KBM-7 (cell line): ENCODE measurements at regions not wholly inside any gene's neighbourhood (a gene's known extent, or its start where the extent isn't known, plus 50 kb on each side); places are given as distances from the start of the nearest gene placed in this dataset.
A peak's percentile ranks its signal among the peaks of the same experiment; 100 is the strongest.
"Not testable (repeated sequence)": the region's sequence is repeated elsewhere in the genome, so short reads cannot be mapped to it uniquely, and the experiment has no call there.

Experiments
- DNase-seq: peaks from one replicate; pipeline ENCODE4 v3.0.0-alpha.2; 2015
- in situ Hi-C: fragments of 300-500 bp; cut with MboI; formaldehyde crosslinking; loops from 2 replicates; pipeline ENCODE4 v1.14.3; 2020; ENCODE audit warnings: low sequenced_read_pairs, low pct_unique_long_range_greater_than_20kb, mixed read lengths

DNA sequence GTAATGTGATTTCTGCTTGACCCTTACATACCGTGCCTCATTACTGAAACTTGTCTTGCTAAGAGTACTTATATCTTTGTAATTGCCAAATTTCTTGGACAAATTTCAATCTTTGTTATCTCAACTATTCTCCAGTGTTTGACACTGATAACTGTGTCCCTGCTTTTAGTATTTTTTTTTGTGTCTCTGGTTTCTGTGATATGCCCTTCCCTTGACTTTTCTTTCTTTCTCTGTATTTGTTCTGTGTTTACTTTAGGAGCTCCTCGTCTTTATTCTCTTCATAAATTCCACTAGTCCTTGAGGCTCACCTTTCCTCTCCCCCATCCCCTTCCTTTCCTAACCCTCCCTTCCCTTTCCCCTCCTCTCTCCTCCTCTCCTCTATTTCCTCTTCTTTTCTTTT, 123.7 kb upstream of the FBXL17 start:
- DNase-seq: no peak
- in situ Hi-C loops: no loop called here

DNA sequence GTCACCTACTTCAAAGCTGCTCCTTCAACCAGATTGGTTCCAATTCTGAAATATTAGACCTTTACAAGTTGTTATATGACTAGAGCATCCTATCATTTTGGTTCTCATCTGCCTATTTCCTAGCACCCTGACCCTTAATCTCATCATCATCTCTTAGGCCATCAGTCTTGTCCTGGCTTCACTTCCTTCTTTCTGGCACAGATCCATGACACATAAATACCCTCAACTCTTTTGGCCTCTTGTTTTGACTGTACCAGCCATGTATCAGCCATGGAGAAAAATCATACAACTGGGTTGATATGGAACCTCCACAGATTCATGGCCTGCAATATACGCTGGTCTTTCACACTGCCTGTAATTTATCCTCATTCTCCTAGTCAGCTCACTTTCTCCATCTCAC, 123.1 kb upstream of the FBXL17 start:
- DNase-seq: no peak
- in situ Hi-C loops: no loop called here

DNA sequence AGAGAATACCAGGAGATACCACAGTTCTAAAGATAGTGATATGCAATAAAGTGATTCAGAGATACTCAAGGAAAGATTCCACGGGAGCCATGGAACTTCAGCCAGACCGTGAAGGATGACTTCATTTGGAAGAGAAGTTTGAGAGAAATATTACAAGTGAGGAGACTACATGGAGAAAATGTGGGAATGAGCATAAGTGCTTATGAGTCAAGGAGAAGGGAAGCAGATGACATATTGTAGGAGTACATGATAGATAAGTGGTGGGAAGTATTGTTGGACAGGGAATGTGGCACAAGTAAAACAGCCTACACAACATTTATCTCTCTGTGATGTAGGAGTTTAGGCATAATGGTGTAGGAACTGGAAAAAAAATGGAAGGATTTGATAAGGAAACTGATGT, 122.1 kb upstream of the FBXL17 start:
- in situ Hi-C loops: no loop called here
- no peak for DNase-seq

GRCh38 chr5:108495615-108496014, 113.7 kb upstream of the FBXL17 start:
- DNase-seq, in situ Hi-C loops: not testable (repeated sequence)

DNA sequence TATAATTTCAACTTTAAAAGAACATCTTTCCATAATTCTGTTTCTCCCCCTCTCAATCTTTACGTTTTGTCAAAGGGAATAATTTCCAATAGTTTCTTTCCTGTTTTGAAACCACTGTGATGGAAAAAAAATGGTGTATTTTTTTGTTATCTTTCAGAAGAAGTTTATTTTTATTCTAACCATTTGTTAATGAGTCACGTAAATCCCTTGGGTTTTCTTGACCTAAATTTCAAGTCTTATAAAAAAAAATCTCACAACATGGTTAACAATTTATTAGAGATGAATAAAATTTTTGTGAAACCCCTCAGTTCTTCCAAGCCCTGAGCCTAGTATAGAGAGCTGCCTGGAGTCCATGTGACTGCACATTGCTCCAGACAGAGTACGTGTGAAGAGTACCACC, 106.1 kb upstream of the FBXL17 start:
- in situ Hi-C loops: no loop called here
- no peak for DNase-seq

DNA sequence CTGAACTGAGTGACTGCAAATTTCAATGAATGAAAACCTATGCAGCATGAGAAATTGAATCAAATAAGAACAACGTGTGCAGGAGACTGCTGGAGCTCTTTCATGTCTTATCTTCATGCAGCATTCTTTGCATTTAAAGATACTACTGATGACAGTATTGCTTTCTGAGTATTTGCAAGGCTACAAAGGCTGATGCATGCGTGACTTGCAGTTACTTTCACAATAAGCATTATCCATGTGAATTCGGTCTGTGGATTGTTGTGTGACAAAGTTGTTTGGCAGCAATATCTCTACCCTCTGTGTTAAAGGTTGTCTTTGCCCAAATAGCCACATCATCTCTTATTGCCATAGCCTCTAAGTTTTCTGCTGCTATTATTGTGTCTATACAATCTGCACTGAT, 102.1 kb upstream of the FBXL17 start:
- in situ Hi-C loops: no loop called here
- DNase-seq: no peak

DNA sequence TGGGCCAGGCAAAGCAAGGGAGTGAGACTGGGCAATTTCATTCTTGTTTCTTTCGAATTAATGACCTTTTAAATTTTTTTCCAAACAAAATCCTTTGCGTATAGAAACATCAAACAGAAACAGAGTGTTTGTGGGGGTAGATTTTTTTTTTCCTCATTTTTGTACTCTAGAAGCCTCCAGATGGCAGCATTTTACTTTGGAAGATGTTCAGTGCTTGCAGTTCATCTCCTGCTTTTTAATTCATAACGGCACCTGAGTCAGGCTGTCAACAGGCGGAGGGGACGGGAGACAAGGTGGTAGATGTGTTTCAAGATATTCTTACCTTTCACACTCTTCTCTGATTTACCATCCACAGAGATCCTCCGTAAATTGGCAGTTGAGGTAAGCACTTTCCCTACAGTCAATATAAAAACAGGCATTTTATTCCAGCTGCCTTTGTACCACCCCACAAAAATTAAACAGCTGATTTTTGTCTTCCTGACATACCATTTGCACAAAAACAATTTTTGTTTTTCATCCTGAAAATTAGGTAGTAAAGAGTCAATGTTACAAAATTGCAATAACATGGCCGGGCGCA, 99.5 kb upstream of the FBXL17 start:
- DNase-seq: peak; percentile 53
- in situ Hi-C loops: no loop called here

- in situ Hi-C loops: no loop called here
- DNase-seq: no peak
These were observed 90.3 kb upstream of the FBXL17 start for GRCh38 chr5:108472237-108472636.

- in situ Hi-C loops: no loop called here
These were observed 85.7 kb upstream of the FBXL17 start for GRCh38 chr5:108467563-108467962.

DNA sequence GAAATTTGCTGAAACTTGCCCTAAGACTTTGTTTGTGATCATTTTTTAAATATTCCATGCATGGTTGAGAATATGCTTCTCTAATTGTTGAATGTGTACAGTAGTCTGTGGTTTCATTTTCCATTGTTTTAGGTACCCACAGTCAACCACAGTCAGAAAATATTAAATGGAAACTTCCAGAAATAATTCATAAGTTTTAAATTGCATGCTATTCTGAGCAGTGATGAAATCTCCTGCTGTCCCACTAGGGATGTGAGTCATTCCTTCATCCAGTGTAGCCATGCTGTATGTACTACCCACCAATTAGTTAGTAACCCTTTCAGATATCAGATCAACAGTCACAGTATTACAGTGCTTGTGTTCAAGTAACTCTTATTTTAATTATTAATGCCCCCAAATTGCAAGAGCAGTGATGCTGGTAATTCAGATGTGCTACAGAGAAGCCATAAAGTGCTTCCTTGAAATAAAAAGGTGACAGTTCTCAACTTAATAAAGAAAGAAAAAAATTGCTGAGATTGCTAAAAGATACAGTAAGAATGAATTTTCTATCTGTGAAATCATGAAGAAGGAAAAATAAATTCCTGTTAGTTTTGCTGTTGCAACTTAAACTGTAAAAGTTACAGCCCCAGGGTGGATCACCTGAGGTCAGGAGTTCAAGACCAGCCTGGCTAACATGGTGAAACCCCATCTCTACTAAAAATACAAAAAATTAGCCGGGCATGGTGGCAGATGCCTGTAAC, 79.9 kb upstream of the FBXL17 start:
- in situ Hi-C loops: no loop called here

More at GRCh38 chr5:108467563-108467962, 85.7 kb upstream of the FBXL17 start:
- DNase-seq: no peak

DNA sequence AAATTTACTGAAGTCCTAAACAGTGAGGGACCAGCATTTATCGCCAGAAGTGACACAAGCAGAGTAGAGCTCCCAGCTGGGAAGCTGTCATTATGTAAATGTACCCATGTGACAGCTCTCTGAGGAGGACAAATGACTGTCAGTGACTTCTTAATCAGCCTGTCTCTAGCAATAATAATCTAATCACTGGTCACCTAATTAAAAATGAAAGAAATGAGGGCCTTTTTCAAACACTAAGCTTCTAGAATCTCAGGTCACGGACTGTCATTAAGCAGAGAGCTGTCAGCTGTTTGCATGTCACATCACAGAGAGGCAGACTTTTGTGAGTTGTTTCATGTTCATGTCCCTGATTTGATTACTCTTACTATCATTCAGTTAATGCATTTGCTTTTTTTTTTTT, 77.9 kb upstream of the FBXL17 start:
- in situ Hi-C loops: no loop called here
- DNase-seq: no peak

More for the DNA sequence above, 79.9 kb upstream of the FBXL17 start:
- no peak for DNase-seq

DNA sequence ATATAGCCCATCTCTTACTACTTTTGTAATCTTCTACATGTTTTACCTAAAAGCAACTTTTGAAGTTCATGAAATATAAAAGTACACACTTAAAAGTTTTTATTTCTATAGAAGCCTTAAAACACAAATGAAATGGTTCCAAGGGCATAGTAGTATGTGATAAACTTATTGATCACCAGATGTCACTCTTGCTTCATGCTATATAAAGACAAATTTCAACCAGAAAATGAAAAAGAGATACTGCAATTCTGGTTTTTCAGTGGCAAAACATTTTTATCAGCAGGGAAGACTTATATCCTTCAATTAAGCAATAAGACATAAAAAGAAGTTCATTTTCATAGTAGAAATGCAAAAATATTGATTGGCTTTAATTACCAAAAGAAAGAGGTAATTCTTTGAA, 69.4 kb upstream of the FBXL17 start:
- in situ Hi-C loops: no loop called here
- DNase-seq: no peak

GRCh38 chr5:108444130-108444529, 62.2 kb upstream of the FBXL17 start:
- DNase-seq, in situ Hi-C loops: not testable (repeated sequence)

DNA sequence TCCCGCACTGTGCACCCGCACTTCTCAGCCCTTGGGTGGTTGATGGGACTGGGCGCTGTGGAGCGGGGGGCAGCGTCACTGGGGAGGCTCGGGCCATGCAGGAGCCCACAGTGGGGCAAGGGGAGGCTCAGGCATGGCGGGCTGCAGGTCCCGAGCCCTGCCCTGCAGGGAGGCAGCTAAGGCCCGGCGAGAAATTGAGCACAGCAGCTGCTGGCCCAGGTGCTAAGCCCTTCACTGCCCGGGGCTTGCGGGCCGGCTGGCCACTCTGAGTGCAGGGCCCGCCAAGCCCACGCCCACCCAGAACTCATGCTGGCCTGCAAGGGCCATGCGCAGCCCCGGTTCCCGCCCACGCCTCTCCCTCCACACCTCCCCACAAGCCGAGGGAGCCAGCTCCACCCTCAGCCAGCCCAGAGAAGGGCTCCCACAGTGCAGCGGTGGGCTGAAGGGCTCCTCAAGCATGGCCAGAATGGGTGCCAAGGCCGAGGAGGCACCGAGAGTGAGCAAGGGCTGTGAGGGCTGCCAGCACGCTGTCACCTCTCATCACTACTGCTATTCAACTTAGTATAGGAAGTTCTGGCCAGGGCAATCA, 60.3 kb upstream of the FBXL17 start:
- in situ Hi-C loops, DNase-seq: not testable (repeated sequence)

GRCh38 chr5:108437425-108437824, 55.5 kb upstream of the FBXL17 start:
- no peak for DNase-seq
- in situ Hi-C loops: no loop called here

GRCh38 chr5:108436696-108437095, 54.8 kb upstream of the FBXL17 start:
- no peak for DNase-seq
- in situ Hi-C loops: no loop called here

- in situ Hi-C loops: no loop called here
- DNase-seq: no peak
These were observed 51.7 kb upstream of the FBXL17 start for GRCh38 chr5:108433600-108433999.

GRCh38 chr5:108432024-108432423, 50.1 kb upstream of the FBXL17 start:
- DNase-seq: no peak
- in situ Hi-C loops: no loop called here
